BJ (cell line): ENCODE measurements at regions not wholly inside any gene's neighbourhood (a gene's known extent, or its start where the extent isn't known, plus 50 kb on each side); places are given as distances from the start of the nearest gene placed in this dataset.

Experiments used
- CTCF ChIA-PET: fragments of 350-600 bp; formaldehyde crosslinking; extraction: SDS; loops from one replicate; lab custom pipeline; 2021; ENCODE audit warnings: antibody characterized with exemption, inconsistent platforms; lab: Yijun Ruan, JAX
- POLR2A ChIA-PET: fragments of 300-600 bp; sonication (Branson Sonifier 250); formaldehyde crosslinking; extraction: SDS; loops from one replicate; lab custom pipeline; 2021; ENCODE audit warnings: antibody characterized with exemption; lab: Charles Lee
- DNase-seq: peaks from one replicate; pipeline ENCODE4 v3.0.0-alpha.2; 2011; ENCODE audit warnings: low read depth
- H3K27me3 ChIP-seq: 2 replicates; pipeline ENCODE4 v1.6.0; 2011; ENCODE audit warnings: low read length; ENCODE audit not compliant: control insufficient read depth, insufficient read depth
- H3K36me3 ChIP-seq: 2 replicates; pipeline ENCODE4 v1.5.1; 2011; ENCODE audit warnings: low read length; ENCODE audit not compliant: control insufficient read depth, insufficient read depth
- H3K4me3 ChIP-seq: 2 replicates; pipeline ENCODE4 v1.5.1; 2011; ENCODE audit warnings: low read depth, mild to moderate bottlenecking, control low read depth, low read length
- TF ChIP-seq, protein P1 (sequence below): IDR thresholded peaks from 2 replicates; pipeline ENCODE4 v1.5.1; 2011; ENCODE audit warnings: low read depth, mild to moderate bottlenecking, control low read depth, inconsistent platforms, low read length, moderate library complexity; ENCODE audit not compliant: insufficient read depth

- TF ChIP-seq, protein P1, sequence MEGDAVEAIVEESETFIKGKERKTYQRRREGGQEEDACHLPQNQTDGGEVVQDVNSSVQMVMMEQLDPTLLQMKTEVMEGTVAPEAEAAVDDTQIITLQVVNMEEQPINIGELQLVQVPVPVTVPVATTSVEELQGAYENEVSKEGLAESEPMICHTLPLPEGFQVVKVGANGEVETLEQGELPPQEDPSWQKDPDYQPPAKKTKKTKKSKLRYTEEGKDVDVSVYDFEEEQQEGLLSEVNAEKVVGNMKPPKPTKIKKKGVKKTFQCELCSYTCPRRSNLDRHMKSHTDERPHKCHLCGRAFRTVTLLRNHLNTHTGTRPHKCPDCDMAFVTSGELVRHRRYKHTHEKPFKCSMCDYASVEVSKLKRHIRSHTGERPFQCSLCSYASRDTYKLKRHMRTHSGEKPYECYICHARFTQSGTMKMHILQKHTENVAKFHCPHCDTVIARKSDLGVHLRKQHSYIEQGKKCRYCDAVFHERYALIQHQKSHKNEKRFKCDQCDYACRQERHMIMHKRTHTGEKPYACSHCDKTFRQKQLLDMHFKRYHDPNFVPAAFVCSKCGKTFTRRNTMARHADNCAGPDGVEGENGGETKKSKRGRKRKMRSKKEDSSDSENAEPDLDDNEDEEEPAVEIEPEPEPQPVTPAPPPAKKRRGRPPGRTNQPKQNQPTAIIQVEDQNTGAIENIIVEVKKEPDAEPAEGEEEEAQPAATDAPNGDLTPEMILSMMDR: no peak
- no peaks in the 10 kb centered on the region for H3K27me3 ChIP-seq
- H3K4me3 ChIP-seq: no peak overlapping the region
- ChIA-PET POLR2A (no interaction called here), CTCF (interaction anchor here (1.5 kb wide), 1 partner anchor 57 kb away, joined by 3 read pairs; no protein-coding TSS in a partner anchor)
- H3K36me3 ChIP-seq: no peaks in the 10 kb centered on the region; the same call in 1 of the 2 replicates
- DNase-seq: no peak
These were observed 61.9 kb upstream of the FNDC3B start for GRCh38 chr3:171977441-171977840.

GRCh38 chr3:171977860-171978259 lies 61.5 kb upstream of the FNDC3B start:
- no peaks in the 10 kb centered on the region for H3K27me3 ChIP-seq
- TF ChIP-seq, protein P1: no peak
- ChIA-PET CTCF (interaction anchor here (1.5 kb wide), 1 partner anchor 56 kb away, joined by 3 read pairs; no protein-coding TSS in a partner anchor), POLR2A (no interaction called here)
- no peak overlapping the region for H3K4me3 ChIP-seq
- DNase-seq: no peak
- no peaks in the 10 kb centered on the region; the same call in 1 of the 2 replicates for H3K36me3 ChIP-seq

DNA sequence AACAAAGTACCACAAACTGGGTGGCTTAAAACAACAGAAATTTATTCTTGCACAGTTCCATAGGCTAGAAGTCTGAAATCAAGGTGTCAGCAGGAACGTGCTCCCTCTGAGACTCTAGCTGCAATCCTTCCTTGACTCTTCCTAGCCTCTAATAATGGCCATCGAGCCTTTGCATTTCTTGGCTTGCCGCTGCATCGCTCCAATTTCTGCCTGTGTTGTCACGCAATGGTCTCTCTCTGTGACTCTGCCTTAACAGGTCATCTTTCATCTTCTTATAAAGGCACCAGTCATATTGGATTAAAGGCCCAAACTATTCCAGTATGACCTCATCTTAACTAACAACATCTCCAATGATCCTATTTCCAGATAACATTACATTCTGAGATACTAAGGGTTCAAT lies 61.0 kb upstream of the FNDC3B start:
- Histone ChIP-seq H3K4me3 (no peak overlapping the region), H3K36me3 (no peaks in the 10 kb centered on the region; the same call in 1 of the 2 replicates), H3K27me3 (no peaks in the 10 kb centered on the region)
- TF ChIP-seq, protein P1: no peak
- CTCF ChIA-PET: interaction anchor here (1.5 kb wide), 1 partner anchor 56 kb away, joined by 3 read pairs; no protein-coding TSS in a partner anchor
- DNase-seq: no peak
- POLR2A ChIA-PET: no interaction called here

DNA sequence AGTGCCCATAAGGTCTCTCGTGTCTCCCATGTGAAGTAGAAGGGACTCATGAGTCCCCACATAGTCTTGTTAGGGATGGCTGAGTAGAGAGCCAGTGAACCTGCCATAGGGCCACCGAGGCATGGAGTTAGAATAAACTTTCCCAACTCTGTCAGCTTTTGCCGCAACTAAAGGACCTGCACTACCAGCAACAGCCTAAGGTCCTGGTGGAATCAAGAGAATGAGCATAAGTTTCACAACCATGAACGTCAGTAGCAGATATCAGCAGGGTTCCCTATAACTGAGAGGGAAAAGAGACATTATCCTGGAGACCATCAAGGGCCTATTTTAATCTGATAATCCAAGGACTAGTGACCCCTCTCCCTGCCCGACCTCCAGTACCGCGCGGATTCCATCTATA lies 60.3 kb upstream of the FNDC3B start:
- ChIA-PET CTCF (no interaction called here), POLR2A (no interaction called here)
- no peak for DNase-seq
- Histone ChIP-seq H3K4me3 (no peak overlapping the region), H3K36me3 (no peaks in the 10 kb centered on the region; the same call in 1 of the 2 replicates), H3K27me3 (no peaks in the 10 kb centered on the region)
- TF ChIP-seq, protein P1: no peak

GRCh38 chr3:171980578-171981270 lies 58.7 kb upstream of the FNDC3B start:
- TF ChIP-seq, protein P1: no peak
- CTCF ChIA-PET: interaction anchor here (1.3 kb wide), 1 partner anchor 11 kb away, joined by 3 read pairs; no protein-coding TSS in a partner anchor
- no peak overlapping the region for H3K4me3 ChIP-seq
- DNase-seq: no peak
- H3K36me3 ChIP-seq: no peaks in the 10 kb centered on the region; the same call in 1 of the 2 replicates
- POLR2A ChIA-PET: interaction anchor here (0.6 kb wide), 1 partner anchor 62 kb away, joined by 4 read pairs; no protein-coding TSS in a partner anchor
- no peaks in the 10 kb centered on the region for H3K27me3 ChIP-seq
